Left forelimb (tissue), 1 donor: ENCODE measurements at regions not wholly inside any gene's neighbourhood (a gene's known extent, or its start where the extent isn't known, plus 50 kb on each side); places are given as distances from the start of the nearest gene placed in this dataset.
"Not testable (repeated sequence)": the region's sequence is repeated elsewhere in the genome, so short reads cannot be mapped to it uniquely, and the experiment has no call there.

Experiments
- DNase-seq: peaks from one replicate; pipeline ENCODE4 v3.0.0-alpha.2; 2018; ENCODE audit warnings: low spot score

DNA sequence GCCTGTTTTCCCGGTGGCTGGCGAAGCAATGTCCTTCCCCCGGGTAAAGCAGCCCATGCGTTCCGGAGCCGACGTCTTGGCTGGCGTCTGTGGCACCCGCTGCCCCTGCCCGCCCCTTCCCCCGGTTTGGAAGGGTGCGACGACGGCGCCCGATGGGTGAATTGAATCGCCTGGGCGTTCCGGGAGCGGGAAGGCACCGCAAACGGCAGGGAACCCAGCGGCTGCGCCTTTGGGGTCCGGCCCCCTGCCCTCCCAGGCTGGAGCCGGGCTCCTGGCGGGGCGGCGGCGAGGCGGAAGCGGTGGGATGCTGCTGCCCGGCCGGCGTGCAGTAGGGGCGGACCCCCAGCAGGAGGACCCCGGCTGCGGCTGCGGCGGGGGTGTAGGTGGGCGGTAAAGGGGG lies 123.6 kb upstream of the RHOU start:
- DNase-seq: not testable (repeated sequence)

DNA sequence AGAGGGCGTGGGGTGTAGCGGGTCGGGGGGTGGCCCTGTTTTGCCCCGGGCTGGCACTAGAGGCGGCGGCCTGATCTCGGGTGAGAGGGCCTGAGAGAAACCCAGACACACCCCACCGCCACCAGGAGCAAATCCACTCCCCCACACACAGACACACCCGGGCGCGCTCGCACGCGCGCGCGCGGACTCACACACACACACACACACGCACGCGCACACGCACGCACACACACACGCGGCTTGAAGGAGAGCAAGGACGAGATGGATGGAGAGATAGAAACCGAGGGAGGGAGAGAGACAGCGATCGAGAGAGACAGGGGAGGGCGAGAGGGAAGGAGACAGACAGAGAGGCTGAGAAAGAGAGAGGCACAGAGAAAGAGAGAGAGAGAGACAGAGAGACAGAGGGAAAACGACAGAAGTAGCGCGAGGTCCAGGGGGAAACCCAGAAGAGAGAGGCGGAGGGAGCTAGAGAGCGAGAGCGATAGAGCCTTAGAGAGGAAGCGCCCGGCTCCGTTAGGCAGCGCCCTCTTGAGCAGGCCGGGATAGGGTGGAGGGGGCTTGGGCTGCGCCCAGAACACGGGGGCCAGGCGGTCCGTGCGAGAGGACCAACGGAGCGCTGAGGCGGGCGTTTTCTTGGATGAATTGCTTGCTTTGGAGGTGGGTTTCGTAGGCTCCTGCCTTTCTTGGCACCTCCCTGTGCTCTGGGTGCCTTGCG lies 113.1 kb upstream of the RHOU start:
- DNase-seq: not testable (repeated sequence)

DNA sequence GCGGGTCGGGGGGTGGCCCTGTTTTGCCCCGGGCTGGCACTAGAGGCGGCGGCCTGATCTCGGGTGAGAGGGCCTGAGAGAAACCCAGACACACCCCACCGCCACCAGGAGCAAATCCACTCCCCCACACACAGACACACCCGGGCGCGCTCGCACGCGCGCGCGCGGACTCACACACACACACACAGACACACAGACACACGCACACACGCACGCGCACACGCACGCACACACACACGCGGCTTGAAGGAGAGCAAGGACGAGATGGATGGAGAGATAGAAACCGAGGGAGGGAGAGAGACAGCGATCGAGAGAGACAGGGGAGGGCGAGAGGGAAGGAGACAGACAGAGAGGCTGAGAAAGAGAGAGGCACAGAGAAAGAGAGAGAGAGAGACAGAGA lies 108.8 kb upstream of the RHOU start:
- DNase-seq: not testable (repeated sequence)

DNA sequence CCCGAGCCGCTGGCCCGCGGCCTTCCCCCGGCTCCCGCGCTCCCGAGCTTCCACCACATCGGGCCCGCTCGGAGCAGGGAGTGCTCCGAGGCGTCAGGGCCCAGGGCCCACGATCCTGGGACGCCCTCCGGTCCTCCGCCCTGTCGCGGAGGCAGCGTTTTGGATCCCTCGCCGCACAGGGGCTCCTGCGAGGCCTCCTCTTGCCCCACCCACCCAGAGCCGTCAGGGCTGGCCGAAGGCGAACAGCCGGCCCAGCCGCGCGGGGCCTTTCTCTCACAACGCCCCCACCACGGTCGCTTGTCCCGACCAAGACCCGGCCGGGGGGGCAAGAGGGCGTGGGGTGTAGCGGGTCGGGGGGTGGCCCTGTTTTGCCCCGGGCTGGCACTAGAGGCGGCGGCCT lies 102.4 kb upstream of the RHOU start:
- DNase-seq: not testable (repeated sequence)

DNA sequence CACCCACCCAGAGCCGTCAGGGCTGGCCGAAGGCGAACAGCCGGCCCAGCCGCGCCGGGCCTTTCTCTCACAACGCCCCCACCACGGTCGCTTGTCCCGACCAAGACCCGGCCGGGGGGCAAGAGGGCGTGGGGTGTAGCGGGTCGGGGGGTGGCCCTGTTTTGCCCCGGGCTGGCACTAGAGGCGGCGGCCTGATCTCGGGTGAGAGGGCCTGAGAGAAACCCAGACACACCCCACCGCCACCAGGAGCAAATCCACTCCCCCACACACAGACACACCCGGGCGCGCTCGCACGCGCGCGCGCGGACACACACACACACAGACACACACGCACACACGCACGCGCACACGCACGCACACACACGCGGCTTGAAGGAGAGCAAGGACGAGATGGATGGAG lies 100.0 kb upstream of the RHOU start:
- DNase-seq: not testable (repeated sequence)

DNA sequence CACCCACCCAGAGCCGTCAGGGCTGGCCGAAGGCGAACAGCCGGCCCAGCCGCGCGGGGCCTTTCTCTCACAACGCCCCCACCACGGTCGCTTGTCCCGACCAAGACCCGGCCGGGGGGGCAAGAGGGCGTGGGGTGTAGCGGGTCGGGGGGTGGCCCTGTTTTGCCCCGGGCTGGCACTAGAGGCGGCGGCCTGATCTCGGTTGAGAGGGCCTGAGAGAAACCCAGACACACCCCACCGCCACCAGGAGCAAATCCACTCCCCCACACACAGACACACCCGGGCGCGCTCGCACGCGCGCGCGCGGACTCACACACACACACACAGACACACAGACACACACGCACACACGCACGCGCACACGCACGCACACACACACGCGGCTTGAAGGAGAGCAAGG lies 97.8 kb upstream of the RHOU start:
- DNase-seq: not testable (repeated sequence)

DNA sequence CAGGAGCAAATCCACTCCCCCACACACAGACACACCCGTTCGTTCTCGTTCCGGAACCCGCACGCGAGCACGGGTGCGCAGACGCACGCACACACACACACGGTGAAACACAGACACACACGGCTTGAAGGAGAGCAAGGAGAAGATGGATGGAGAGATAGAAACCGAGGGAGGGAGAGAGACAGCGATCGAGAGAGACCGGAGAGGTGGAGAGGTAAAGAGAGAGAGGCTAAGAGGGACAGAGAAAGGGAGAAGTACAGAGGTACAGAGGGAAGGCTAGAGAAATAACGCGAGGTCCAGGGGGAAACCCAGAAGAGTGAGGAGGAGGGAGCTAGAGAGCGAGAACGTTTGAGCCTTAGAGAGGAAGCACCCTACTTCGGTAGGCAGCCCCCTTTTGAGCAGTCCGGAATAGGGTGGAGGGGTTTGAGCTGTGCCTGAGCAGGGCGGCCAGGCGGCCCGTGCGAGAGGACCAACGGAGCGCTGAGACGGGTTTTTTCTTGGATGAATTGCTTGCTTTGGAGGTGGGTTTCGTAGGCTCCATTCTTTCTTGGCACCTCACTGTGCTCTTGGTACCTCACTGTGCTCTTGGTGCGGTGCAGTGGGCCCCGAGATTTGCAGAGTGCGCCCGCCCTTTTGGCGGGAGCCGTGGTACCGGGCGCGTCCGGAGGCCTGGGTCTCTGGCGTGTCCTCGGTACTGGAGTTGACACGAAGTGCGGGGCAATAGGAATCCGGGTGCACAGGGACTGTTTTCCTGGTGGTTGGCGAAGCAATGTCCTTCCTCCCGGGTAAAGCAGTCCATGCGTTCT lies 88.4 kb upstream of the RHOU start:
- no peak for DNase-seq

DNA sequence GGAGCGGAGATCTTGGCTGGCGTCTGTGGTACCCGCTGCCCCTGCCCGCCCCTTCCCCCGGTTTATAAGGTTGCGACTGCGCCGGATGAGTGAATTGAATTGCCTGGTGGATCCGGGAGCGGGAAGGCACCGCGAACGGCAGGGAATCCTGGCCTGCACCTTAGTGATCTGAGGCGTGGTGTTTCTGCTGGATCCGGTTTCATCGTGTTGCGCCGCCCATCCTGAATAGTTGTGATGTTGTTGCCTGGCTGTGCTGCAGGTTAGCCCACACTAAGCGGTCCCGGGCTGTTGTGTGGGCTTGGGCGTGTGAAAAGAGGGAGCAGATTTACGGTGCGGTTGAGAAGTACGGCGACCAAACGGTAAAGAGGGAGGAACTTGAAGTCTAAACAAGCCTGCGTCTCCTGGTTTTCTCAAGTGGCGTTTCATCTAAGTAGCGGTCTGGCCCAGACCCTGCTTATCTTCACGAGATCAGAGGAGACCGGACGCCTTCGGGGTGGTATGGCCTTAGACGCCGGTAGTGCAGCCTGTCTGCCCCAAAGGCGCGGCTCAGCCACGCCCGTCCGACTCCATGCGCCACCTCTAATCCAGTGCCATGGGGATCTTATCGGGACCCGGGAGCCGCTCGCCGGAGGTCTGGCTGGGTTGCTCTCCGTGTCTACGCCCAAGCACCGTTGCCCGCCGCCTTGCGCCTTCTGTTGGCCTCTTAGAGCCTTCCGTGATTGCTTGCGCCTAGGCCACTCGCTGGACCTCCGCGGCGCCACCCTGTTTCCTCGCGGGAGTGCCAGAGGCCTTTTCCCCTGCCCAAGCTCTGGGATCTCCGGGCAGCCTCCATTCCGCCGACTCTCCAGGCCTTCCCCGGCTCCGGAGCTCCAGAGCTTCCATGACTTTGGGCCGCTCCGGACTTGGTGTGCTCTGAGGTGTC lies 87.5 kb upstream of the RHOU start:
- DNase-seq: no peak

DNA sequence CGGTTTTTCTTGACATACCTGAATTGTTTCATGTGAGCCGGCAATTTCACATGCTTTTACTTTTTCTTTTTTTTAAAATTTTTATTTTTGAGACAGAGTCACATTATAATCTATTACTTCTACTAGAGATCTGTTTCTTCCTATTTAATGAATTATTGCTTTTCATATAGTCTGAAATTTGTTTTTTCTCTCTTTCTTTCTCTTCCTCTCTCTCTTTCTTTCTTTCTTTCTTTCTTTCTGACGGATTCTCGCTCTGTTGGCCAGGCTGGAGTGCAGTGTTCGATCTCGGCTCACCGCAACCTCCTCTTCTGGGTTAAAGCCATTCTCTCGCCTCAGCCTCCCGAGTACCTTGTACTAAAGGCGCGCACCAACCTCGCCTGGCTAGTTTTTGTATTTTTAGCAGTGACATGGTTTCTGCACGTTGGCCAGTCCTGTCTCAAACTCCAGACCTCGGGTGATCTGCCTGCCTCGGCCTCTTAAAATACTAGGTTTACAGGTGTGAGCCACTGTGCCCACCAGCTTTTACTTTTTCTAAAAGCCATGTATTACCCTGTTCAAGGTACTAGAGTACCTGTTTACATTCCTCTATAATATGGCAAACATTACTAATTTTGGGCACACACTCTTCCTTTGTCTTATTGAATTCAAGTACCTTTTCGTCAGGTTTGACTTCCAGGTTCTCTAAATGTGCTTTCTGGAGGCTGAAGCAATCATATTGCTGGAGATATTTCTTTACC lies 86.5 kb upstream of the RHOU start:
- no peak for DNase-seq

DNA sequence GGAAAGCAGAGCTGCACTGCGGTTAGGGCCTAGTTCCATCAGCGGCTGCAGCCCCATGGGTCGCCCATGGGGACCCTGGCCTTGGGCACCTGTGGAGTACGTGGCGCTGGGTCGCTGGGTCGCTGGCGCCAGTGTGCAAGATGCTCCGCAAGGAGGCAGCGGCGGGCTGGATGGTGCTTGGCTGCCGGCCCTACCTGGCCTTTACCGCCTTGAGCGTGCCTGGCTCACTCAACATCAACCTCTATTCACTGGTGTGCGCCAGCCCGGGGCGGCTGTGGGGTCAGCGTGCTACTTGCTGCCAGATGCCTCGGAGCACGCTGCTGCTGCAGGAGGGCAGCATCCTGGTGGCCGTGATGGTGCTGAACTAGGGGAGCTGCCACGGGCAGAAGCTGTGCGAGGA lies 85.1 kb upstream of the RHOU start:
- no peak for DNase-seq

DNA sequence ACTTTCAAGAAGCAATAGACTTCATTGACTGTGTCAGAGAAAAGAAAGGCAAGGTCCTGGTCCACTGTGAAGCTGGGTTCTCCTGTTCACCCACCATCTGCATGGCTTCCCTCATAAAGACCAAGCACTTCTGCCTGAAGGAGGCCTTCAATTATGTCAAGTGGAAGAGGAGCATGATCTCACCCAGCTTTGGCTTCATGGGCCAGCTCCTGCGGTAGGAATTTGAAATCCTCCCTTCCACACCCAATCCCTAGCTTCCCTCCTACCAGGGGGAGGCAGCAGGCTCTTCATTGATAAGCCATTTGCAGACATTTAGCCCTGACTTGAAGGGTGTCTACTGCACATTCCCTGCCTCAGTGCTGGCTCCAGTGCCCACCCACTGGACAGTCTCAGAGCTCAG lies 84.3 kb upstream of the RHOU start:
- no peak for DNase-seq

DNA sequence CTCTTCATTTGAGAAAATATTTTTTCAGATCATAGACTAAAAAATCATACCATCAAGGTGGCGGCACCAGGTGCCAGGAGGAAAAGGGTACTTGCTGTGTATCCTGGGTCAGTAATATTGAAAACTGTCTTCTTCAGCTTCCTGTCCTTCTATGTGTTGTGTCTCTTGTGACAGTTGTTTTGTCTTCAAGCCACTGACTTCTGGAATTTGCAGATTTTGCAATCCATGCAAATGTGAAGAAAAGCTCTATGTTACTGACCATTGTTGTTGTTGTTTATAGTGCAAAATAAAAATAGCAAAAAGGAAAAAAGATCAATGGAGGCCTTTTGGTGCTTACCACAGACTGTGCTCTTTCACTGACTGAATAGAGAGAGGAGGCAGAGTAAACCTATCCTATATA lies 83.2 kb upstream of the RHOU start:
- DNase-seq: no peak

DNA sequence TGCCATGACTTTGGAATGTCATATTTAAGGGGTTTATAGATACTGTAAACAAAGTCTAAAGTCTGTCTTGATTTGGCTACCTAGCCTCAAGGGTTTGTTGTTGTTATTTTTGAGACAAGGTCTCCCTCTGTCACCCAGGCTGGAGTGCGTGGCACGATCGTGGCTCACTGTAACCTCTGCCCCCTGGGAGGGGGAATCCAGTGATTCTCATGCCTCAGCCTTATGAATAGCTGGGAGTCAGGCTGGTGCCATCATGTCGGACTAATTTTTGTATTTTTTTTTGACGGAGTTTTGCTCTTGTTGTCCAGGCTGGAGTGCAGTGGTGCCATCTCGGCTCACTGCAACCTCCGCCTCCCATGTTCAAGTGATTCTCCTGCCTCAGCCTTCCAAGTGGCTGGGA lies 82.2 kb upstream of the RHOU start:
- DNase-seq: not testable (repeated sequence)

DNA sequence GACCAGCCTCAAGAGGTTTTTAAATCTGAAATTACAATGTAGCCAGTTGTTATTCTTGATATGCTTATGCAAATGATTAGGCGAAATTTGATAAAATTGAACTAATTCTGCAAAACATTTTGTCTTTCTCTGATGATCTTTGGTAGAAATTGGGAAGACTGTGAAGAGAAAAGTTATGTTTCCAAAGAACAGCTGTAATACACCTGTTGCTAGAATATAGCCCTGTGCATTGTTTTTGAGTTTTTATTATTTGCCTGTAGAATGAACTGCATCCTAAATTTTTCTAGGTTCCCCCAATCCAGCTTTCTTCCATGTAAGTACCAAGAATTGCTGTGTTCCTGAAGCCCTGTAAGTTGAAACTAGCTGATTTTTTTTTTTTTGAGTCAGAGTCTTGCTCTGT lies 81.5 kb upstream of the RHOU start:
- no peak for DNase-seq

DNA sequence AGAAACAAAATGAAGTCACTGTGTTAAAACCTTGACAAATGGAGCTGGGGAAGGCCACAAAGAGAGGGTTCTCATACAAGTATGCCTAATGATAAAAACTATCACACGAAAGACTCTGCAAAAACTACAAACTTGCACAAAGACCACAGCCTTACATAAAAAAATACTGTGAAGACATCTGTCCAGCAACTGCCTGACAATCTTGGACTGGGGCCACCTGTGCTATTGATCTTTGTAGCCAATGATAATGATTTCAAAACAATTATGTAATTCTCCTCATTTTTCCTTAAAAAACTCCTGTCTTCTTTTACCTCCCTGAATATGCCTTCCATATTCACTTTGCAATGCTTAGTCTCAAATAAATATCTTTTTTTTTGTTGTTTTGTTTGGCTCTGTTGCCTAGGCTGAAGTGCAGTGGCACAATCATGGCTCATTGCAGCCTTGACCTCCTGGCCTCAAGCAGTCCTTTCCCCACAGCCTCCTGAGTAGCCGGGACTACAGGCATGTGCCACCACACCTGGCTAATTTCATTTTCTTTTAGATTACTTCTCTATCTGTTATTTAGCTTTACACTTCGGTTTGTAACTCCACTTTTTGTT lies 79.4 kb upstream of the RHOU start:
- no peak for DNase-seq

DNA sequence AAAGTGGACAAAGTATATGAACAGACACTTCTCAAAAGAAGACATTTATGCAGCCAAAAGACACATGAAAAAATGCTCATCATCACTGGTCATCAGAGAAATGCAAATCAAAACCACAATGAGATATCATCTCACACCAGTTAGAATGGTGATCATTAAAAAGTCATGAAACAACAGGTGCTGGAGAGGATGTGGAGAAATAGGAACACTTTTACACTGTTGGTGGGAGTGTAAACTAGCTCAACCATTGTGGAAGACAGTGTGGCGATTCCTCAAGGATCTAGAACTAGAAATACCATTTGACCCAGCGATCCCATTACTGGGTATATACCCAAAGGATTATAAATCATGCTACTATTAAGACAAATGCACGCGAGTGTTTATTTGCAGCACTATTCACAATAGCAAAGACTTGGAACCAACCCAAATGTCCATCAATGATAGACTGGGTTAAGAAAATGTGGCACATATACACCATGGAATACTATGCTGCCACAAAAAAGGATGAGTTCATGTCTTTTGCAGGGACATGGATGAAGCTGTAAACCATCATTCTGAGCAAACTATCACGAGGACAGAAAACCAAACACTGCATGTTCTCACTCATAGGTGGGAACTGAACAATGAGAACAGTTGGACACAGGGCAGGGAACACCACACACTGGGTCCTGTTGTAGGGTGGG lies 73.1 kb upstream of the RHOU start:
- not testable (repeated sequence) for DNase-seq

DNA sequence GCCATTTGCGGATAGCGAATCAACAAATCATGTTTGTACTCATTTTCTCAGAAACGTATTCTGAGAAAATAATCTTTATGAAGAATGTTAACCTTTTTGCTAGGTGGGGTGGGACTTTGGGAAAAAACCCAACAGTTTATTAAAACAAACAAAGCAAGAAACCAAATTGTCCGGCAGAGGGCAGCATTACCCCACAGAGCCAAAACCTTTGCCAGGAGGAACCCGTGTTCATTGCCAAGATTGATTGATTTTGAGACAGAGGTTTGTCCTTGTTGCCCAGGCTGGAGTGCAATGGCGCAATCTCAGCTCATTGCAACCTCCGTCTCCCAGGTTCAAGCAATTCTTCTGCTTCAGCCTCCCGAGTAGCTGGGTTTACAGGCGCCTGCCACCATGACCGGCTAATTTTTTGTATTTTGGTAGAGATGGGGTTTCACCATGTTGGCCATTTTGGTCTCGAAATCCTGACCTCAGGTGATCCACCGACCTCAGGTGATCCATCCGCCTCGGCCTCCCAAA lies 70.8 kb upstream of the RHOU start:
- peak; percentile 74 for DNase-seq

DNA sequence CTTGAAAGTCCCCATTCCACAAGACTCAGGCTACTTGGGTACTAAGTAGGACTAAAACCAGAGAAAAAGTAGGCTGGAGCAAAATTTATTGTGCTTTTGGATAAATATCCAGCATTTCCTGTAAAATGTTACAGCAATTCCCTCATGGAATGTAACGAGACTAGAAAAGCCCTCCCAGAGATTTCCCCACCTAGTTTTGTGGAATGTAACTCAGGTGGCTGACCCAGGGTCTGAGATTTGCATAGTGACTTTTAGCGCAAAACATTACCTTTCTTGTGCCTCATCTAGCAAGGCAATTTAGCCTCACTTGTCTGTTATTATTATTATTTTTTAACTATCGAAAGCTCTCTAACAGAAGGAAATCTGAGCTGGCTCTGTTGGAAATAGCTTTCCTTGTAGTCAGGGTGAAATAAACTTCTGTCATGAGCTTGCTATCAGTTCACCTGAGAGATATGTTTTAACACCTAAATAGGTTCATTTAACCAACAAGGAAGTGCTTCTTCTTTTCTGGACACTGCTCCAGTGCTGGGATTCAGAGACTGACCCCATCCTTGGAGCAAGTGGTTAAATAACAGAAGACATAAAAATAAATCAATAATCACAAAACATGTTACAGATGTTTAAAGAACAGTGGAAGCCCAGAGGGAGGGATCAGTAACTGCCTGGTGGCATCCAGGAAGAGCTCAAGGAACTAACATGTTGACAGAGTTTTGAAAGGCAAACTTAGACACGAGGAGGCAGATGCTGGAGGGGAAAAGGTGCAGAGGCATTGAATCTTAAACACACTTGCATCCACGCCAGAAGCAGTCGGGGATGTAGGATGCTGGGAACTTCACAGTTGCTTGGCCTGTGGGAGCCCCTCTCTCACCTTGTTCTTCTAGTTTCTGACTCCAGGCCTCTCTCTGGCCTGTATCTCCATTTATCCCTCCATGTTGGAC lies 68.3 kb upstream of the RHOU start:
- no peak for DNase-seq

DNA sequence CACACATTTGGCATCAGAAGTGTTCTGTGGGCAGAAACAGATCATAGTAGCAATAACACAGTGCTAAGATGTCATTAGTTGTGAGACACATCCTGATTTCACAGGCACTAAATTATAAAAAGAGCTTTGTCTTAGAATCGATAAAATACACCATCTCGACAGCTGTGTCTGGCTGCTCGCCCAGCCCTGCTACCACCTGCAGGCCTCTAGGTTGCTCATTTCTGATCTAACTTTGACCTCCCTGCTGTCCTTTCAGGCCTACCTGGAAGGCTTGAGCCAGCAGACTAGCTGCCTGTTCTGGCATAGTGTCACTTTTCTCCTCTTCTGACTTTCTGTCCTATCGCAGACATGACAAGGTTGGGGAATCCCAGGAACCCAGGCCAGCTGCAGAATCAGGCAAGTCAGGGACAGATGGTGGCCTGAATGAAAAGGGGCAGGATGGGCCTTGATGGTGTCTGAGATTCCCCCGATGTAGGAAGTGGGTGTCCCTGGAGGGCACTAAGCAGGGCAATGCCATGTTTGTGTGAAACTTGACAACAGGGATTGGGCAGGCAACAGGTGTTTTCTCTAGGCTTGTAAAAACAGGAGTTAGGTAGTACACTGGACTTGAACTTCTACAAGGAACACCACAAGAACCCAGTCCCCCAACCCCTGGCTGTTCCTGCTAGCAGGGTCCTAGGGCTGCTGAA lies 66.6 kb upstream of the RHOU start:
- DNase-seq: no peak
